Dendritic cell treated with granulocyte-macrophage colony-stimulating factor and Interleukin-4, amounts not matched to agents 40 ng/mL and 50 ng/mL, for 4 days (primary cell): ENCODE measurements at regions not wholly inside any gene's neighbourhood (a gene's known extent, or its start where the extent isn't known, plus 50 kb on each side); places are given as distances from the start of the nearest gene placed in this dataset.

Source experiments
- H3K27ac Mint-ChIP-seq: one replicate; pipeline ENCODE4 v1.8.0; 2022; ENCODE audit warnings: mild to moderate bottlenecking, mixed read lengths
- H3K27me3 Mint-ChIP-seq: one replicate; pipeline ENCODE4 v1.8.0; 2022; ENCODE audit warnings: mild to moderate bottlenecking, mixed read lengths
- H3K36me3 Mint-ChIP-seq: one replicate; pipeline ENCODE4 v1.8.0; 2022; ENCODE audit warnings: low read depth, mixed read lengths
- H3K4me1 Mint-ChIP-seq: one replicate; pipeline ENCODE4 v1.8.0; 2022; ENCODE audit warnings: low read depth, mixed read lengths
- H3K4me3 Mint-ChIP-seq: one replicate; pipeline ENCODE4 v1.8.0; 2022; ENCODE audit warnings: mild to moderate bottlenecking, moderate library complexity, mixed read lengths
- H3K9me3 Mint-ChIP-seq: one replicate; pipeline ENCODE4 v1.8.0; 2022; ENCODE audit warnings: mixed read lengths
- intact Hi-C: fragments of 100-400 bp; cut with micrococcal nuclease; formaldehyde crosslinking; loops from one replicate; pipeline ENCODE4 v1.15.0; 2022

DNA sequence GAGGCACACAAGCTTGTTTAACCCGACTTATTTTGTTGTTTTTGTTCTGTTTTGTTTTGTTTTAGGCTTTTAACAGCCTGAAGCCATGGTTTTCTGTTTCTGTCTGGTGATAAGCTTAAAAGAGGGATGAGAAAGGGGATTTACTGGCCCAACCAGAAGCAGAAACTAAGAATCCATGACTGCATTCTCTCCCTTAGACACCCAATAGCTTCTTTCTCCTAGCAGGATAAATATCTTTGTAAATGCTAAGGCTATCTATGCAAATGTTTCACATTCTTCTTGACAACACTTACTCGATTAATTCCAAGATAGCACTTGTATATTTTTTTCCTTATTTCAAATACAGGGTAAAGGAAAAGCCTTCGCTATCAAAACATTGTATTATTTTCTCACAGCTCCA is 53.7 kb upstream of the SMAD1 start:
- Mint-ChIP-seq H3K9me3 (peaks cover 17% of the 10 kb centered on the region), H3K4me3 (no peak overlapping the region), H3K27me3 (no peaks in the 10 kb centered on the region), H3K27ac (no peak overlapping the region), H3K4me1 (no peaks in the 10 kb centered on the region), H3K36me3 (no peaks in the 10 kb centered on the region)
- intact Hi-C loops = no loop called here

DNA sequence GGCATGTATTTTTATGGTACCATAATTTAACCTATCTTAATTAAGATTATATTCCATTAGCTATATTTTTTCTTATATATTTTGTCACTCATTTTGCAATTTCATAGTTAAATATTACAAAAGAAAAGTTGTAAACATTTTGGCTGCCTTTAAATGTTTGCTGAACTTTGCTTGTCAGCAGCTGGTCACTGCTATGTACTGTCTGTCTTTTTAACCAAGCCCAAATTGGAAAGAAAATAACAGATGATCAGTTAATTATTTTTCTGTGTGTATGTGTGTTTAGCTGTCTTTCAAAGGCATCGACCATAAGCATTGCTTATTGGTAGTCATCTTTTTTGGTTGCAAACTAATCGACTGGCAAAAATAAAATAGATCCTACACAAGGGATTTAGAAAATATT is 54.4 kb upstream of the SMAD1 start:
- Mint-ChIP-seq H3K36me3 (no peaks in the 10 kb centered on the region), H3K4me1 (no peaks in the 10 kb centered on the region), H3K27ac (no peak overlapping the region), H3K27me3 (no peaks in the 10 kb centered on the region), H3K9me3 (peaks cover 17% of the 10 kb centered on the region), H3K4me3 (no peak overlapping the region)
- intact Hi-C loops = no loop called here

DNA sequence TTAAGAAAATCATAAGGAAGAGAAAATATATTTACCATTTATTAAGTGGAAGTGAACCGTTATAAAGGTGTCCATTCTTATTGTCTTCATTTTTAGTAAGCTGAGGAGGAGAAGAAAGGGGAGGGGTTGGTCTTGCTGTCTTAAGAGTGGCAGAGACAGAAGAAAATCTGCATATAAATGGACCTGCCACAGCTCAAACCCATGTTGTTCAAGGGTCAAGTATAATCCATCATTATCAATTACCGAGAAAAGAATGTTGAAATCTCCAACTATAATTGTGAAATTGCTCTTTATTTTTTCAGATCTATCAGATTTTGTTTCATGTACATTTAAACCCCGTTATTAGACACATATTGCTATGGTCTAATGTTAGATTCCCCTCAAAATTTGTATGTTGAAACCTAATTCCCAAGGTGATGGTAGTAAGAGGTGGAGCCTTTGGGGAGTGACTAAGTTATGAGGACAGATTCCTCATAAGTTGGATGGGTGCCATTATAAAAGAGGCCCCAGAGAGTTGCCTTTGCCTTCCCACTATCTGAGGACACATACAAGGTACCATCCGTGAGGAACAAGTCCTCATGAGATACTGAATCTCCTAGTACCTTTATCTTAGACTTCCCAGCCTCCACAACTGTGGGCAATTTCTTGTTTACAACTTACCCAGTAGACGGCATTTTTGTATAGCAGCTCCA is 58.5 kb upstream of the SMAD1 start:
- Mint-ChIP-seq H3K27me3 (no peaks in the 10 kb centered on the region), H3K27ac (no peak overlapping the region), H3K9me3 (peaks cover 17% of the 10 kb centered on the region), H3K36me3 (no peaks in the 10 kb centered on the region), H3K4me1 (no peaks in the 10 kb centered on the region), H3K4me3 (no peak overlapping the region)
- intact Hi-C loops = no loop called here

DNA sequence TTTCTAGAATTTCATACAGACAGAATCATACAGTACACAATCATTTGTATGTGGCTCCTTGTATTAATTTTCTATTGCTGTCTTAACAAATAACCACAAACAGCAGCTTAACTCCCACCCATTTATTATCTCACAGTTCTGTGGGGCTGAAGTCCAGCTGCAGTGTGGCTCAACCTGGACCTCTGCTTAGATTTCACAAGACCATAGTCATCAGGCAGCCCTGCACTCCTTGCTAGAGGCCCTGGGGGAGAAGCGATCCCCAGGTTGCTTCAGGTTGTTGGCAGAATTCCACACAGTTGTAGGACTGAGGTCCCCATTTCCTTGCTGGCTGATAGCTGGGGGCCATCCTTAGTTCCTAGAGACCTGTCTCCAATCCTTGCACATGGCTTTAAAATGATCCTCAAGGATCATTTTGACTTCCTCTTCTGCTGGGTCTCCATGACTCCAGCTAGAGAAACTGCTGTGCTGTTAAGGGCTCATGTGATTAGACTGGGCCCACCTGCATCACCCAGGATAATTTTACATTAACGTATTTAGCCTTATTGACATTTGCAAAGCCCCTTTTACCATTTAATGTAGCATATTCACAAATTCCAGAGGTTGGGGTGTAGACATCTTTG is 60.9 kb upstream of the SMAD1 start:
- Mint-ChIP-seq H3K4me3 (no peak overlapping the region), H3K27ac (no peak overlapping the region), H3K9me3 (peaks cover 17% of the 10 kb centered on the region), H3K27me3 (no peaks in the 10 kb centered on the region), H3K36me3 (no peaks in the 10 kb centered on the region), H3K4me1 (no peaks in the 10 kb centered on the region)
- intact Hi-C loops = no loop called here

DNA sequence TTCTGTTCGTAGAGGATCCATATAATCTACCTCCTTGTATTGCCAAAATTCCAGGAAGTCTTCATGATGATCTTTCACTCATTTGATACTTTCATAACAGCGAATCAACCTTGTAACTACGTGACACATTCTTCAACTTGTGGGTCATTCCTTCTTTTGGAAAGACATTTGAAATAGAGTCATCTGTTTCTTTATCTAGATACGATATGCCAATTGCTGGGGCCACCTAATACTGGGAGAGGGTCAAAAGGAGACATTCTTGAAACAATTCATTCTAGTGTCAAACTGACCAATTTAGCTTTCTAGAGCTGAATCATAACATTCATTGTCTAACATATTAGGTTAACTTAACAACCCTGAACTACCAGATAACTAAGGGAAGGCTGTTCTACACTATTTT is 62.9 kb upstream of the SMAD1 start:
- Mint-ChIP-seq H3K27me3 (no peaks in the 10 kb centered on the region), H3K9me3 (no peaks in the 10 kb centered on the region), H3K4me1 (no peaks in the 10 kb centered on the region), H3K36me3 (no peaks in the 10 kb centered on the region), H3K4me3 (no peak overlapping the region), H3K27ac (no peak overlapping the region)
- intact Hi-C loops = no loop called here

DNA sequence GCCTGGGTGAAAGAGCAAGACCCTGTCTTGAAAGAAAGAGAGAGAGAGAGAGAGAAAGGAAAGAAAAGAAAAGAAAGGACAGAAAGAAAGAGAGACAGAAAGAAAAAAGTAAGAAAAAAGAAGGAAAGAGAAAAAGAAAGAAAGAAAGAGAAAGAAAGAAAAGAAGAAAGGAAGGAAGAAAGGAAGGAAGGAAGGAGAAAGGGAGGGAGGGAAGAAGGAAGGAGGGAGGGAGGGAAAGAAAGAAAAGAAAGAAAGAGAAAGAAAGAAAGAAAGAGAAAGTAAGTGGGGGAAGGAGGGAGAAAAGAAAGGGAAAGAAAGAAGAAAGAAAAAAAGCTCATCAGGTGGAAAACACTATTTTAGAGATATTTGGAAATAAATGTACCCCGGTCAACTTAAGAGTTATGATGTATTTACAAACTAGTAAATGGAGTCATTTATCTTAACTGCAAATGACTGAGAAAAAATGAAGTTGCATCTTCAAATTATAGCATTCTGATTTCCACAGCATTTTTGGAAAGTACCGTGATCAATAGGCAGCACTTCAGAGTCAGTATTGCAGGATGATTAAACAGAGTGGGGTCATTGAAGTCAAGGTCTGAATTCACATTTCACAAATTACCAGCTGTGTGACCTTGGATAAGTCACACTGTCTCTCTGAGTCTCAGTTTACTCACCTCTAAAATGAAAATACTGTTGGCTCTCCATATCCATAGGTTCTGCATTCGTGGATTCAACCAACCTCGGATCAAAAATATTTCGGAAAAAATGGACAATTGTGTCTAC is 64.1 kb upstream of the SMAD1 start:
- Mint-ChIP-seq H3K36me3 (no peaks in the 10 kb centered on the region), H3K27ac (no peak overlapping the region)
- intact Hi-C loops = no loop called here

DNA sequence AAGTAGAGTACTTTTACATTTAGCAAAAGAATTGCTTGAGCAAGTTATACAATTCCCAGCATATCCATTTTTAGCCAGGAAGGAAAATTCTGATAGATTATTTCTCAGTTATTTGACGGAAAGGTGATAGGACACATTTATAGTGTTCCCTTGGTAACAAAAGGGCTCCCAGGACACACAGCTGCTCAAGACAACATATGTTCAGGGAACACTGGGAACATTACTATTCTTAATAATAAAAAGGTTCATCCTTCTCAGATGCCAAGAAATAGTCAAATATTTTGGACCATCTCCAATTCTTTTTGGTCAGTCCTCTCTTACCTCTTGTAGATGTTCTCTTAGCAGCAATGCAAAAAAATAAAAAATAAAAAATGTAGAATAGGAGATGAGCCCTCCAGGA is 66.8 kb upstream of the SMAD1 start:
- no peaks in the 10 kb centered on the region for H3K36me3 Mint-ChIP-seq
- H3K27ac Mint-ChIP-seq = no peak overlapping the region
- no peak overlapping the region for H3K4me3 Mint-ChIP-seq
- no peaks in the 10 kb centered on the region for H3K9me3 Mint-ChIP-seq
- no peaks in the 10 kb centered on the region for H3K4me1 Mint-ChIP-seq
- intact Hi-C loops = no loop called here
- H3K27me3 Mint-ChIP-seq = no peaks in the 10 kb centered on the region

More for the DNA sequence above, 64.1 kb upstream of the SMAD1 start:
- Mint-ChIP-seq H3K4me1 (no peaks in the 10 kb centered on the region), H3K4me3 (no peak overlapping the region), H3K9me3 (no peaks in the 10 kb centered on the region), H3K27me3 (no peaks in the 10 kb centered on the region)

DNA sequence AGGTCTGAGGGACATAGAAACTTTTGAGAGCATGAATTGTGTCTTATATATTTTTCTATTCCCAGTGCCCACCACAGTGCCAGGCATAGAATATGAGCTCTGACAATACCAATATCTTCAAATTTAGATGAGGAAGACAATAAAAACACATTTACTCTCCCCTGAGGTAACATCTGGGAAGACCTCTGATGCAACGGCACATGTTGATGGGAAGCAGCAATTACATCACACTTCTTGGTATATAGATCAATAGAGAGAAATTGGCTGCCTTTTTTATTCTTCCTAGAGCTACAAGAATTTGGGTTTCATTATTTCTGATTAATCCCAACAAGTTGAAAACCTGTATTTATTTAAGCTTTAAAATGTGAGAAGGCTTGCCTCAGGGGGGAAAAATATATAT is 67.4 kb upstream of the SMAD1 start:
- intact Hi-C loops = no loop called here
- Mint-ChIP-seq H3K36me3 (no peaks in the 10 kb centered on the region), H3K9me3 (no peaks in the 10 kb centered on the region), H3K27me3 (no peaks in the 10 kb centered on the region), H3K4me1 (no peaks in the 10 kb centered on the region), H3K4me3 (no peak overlapping the region), H3K27ac (no peak overlapping the region)

DNA sequence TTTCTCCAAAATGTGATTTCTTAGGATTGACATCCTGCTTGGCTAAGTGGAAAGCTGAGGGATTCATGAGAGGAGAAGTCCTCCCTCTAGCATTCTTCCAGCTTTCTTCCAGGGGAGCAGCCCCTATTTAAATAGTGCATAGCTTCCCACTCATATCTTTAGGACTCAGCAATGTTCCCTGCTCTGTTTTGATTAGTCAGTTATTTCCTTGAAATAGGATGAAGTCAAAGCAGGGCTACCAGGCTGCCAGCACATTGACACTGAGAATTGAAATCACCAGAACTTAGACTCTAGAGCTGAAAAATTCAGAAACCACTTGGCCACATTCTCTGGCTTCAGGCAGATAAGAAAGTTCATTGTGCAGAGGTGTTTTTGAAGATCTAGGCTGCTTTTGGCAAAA is 74.7 kb upstream of the SMAD1 start:
- Mint-ChIP-seq H3K27me3 (no peaks in the 10 kb centered on the region), H3K36me3 (no peaks in the 10 kb centered on the region), H3K27ac (no peak overlapping the region), H3K4me1 (no peaks in the 10 kb centered on the region), H3K9me3 (no peaks in the 10 kb centered on the region), H3K4me3 (no peak overlapping the region)
- intact Hi-C loops = no loop called here

DNA sequence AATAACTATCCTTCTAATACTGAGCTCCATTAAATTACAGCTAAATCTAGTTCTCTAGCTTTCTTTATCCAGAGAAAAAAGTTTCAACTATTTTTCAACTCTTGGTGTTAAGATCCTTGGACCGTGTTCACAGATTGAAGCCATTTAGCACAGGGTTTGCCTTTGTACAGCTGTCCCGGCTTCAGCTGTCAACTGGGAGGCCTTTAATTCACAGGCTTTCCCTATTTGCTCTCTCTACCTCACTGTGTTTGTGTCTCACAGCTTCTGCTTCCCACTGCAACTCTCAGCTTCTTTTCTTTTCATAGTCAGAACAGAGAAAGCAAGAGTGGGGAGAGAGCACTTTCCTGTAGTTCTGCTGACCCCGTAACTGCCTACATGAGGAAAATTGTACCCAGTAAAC is 76.9 kb upstream of the SMAD1 start:
- H3K4me1 Mint-ChIP-seq = no peaks in the 10 kb centered on the region
- intact Hi-C loops = no loop called here
- no peaks in the 10 kb centered on the region for H3K9me3 Mint-ChIP-seq

DNA sequence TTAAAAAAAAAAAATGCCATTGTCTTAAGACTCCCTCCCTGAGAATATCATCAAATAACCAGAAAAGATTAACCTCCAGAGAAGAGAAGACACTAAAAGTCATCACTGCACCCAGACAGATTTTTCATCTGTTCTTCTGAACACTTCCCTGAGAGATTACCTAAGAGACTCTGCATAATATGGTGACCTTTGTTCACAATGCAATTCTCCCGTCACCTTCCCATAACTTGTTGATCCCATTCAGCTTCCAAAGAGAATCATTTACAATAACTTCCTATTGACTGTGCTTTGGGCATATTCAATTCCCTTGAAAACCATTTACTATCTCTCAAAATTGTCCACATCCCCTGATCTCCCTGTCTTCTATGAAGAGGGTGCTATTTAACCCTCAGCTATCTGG is 85.1 kb upstream of the SMAD1 start:
- Mint-ChIP-seq H3K27me3 (no peaks in the 10 kb centered on the region), H3K9me3 (no peaks in the 10 kb centered on the region), H3K4me1 (no peaks in the 10 kb centered on the region), H3K4me3 (no peak overlapping the region), H3K27ac (no peak overlapping the region), H3K36me3 (no peaks in the 10 kb centered on the region)
- intact Hi-C loops = no loop called here

More for the DNA sequence above, 76.9 kb upstream of the SMAD1 start:
- Mint-ChIP-seq H3K27me3 (no peaks in the 10 kb centered on the region), H3K27ac (no peak overlapping the region), H3K36me3 (no peaks in the 10 kb centered on the region), H3K4me3 (no peak overlapping the region)

DNA sequence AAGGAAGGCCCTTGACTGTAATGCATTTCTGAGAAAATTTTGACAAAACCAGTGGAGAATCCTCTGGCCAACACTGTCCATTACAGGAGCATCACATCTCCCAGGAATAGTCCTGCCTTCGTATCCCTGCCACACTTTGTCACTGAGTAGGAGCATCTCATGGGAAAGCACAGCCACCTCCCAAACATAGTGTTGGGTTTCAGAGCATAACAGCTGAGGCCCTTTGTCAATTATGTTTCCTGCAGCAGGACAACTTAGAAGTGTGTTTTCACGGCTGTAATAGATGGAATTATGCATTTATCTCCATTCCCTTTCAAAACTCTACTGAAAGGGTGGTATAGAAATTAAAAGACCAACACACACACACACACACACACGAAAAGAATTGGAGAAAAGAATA is 91.1 kb upstream of the SMAD1 start:
- H3K36me3 Mint-ChIP-seq = no peaks in the 10 kb centered on the region
- H3K4me3 Mint-ChIP-seq = no peak overlapping the region
- H3K4me1 Mint-ChIP-seq = no peaks in the 10 kb centered on the region
- no peaks in the 10 kb centered on the region for H3K27me3 Mint-ChIP-seq
- no peaks in the 10 kb centered on the region for H3K9me3 Mint-ChIP-seq
- intact Hi-C loops = no loop called here
- no peak overlapping the region for H3K27ac Mint-ChIP-seq

DNA sequence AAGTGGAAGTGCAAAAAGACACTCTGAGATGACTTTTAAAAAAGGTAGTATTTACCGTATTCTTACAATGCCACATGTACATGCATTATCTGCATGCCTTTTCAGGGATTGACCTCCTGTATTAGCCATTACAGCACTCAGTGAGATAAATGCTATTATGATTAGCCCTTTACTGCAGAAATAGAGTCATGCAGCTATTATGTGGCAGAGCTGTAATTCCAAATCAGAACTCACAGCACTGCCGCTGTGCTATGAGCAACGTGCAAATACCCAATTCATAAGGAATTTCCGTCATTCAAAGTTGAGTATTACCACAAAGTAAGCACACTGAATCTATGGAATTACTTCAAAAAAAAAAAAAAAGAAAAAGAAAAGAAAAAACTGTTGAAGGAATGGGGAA is 92.1 kb upstream of the SMAD1 start:
- no peaks in the 10 kb centered on the region for H3K9me3 Mint-ChIP-seq
- no peak overlapping the region for H3K27ac Mint-ChIP-seq
- no peaks in the 10 kb centered on the region for H3K4me1 Mint-ChIP-seq
- H3K4me3 Mint-ChIP-seq = no peak overlapping the region
- H3K27me3 Mint-ChIP-seq = no peaks in the 10 kb centered on the region
- no peaks in the 10 kb centered on the region for H3K36me3 Mint-ChIP-seq
- intact Hi-C loops = no loop called here

DNA sequence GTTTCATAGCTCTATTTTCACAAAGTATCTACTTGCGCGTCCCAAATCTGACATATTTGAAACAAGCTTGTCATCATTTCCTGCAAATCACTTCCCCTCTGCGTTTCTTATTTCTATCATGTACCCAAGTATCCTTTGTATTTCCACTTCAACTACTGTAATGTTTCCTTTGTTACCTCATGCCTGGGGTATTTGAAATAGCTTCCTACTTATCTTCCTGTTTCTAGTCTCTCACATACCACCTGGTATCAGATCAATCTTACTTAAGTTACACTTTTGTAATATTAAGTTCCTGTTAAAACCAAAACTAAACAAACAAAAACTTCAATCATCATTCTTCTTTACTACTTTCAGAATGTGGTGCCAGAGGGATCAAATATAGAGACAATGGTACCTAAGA is 93.6 kb upstream of the SMAD1 start:
- Mint-ChIP-seq H3K4me3 (no peak overlapping the region), H3K9me3 (no peaks in the 10 kb centered on the region), H3K27ac (no peak overlapping the region), H3K4me1 (no peaks in the 10 kb centered on the region), H3K27me3 (no peaks in the 10 kb centered on the region), H3K36me3 (no peaks in the 10 kb centered on the region)
- intact Hi-C loops = no loop called here
